ENCODE measurements at regions not wholly inside any gene's neighbourhood (a gene's known extent, or its start where the extent isn't known, plus 50 kb on each side); places are given as distances from the start of the nearest gene placed in this dataset.
"Not testable (repeated sequence)": the region's sequence is repeated elsewhere in the genome, so short reads cannot be mapped to it uniquely, and the experiment has no call there.

GRCh38 chr1:143698016-143698415 lies 273.8 kb downstream of the FAM72C start:
- peak; percentile 66 for DNase-seq (ENCODE audit: low spot score)

- DNase-seq (ENCODE audit: low spot score), result no peak
These were observed 277.7 kb downstream of the FAM72C start for GRCh38 chr1:143694085-143694484.

- DNase-seq (ENCODE audit: low spot score), result no peak
These were observed 279.7 kb downstream of the FAM72C start for GRCh38 chr1:143691971-143692529.

GRCh38 chr1:143691400-143691891 lies 280.3 kb downstream of the FAM72C start:
- DNase-seq (ENCODE audit: low spot score), result peak; percentile 60

- DNase-seq (ENCODE audit: low spot score), result no peak
These were observed 282.0 kb downstream of the FAM72C start for GRCh38 chr1:143689781-143690180.

- no peak for DNase-seq (ENCODE audit: low spot score)
These were observed 291.5 kb downstream of the FAM72C start for GRCh38 chr1:143680304-143680703.

- DNase-seq (ENCODE audit: low spot score), result no peak
These were observed 298.8 kb downstream of the FAM72C start for GRCh38 chr1:143672983-143673382.

- no peak for DNase-seq (ENCODE audit: low spot score)
These were observed 304.1 kb downstream of the FAM72C start for GRCh38 chr1:143667730-143668129.

- DNase-seq (ENCODE audit: low spot score), result no peak
These were observed 304.9 kb downstream of the FAM72C start for GRCh38 chr1:143666851-143667250.

GRCh38 chr1:143665606-143666005 lies 306.2 kb downstream of the FAM72C start:
- no peak for DNase-seq (ENCODE audit: low spot score)

- DNase-seq (ENCODE audit: low spot score), result not testable (repeated sequence)
These were observed 308.7 kb downstream of the FAM72C start for GRCh38 chr1:143663056-143663455.

GRCh38 chr1:143661418-143662101 lies 310.2 kb downstream of the FAM72C start:
- no peak for DNase-seq (ENCODE audit: low spot score)

- no peak for DNase-seq (ENCODE audit: low spot score)
These were observed 311.3 kb downstream of the FAM72C start for GRCh38 chr1:143660354-143660941.

GRCh38 chr1:143653429-143653802 lies 318.4 kb downstream of the FAM72C start:
- DNase-seq (ENCODE audit: low spot score), result no peak

- peak; percentile 51 for DNase-seq (ENCODE audit: low spot score)
These were observed 318.9 kb downstream of the FAM72C start for GRCh38 chr1:143652744-143653428.

- no peak for DNase-seq (ENCODE audit: low spot score)
These were observed 319.6 kb downstream of the FAM72C start for GRCh38 chr1:143652187-143652586.

GRCh38 chr1:143651350-143651992 lies 320.3 kb downstream of the FAM72C start:
- no peak for DNase-seq (ENCODE audit: low spot score)

- DNase-seq (ENCODE audit: low spot score), result not testable (repeated sequence)
These were observed 327.8 kb downstream of the FAM72C start for GRCh38 chr1:143644035-143644434.

- no peak for DNase-seq (ENCODE audit: low spot score)
These were observed 328.5 kb downstream of the FAM72C start for GRCh38 chr1:143643148-143643885.

GRCh38 chr1:143625886-143626285 lies 345.9 kb downstream of the FAM72C start:
- no peak for DNase-seq (ENCODE audit: low spot score)

- DNase-seq (ENCODE audit: low spot score), result no peak
These were observed 351.9 kb downstream of the FAM72C start for GRCh38 chr1:143619851-143620250.

GRCh38 chr1:143611159-143611558 lies 360.6 kb downstream of the FAM72C start:
- DNase-seq (ENCODE audit: low spot score), result no peak
